NB4 (cell line): ENCODE measurements at regions not wholly inside any gene's neighbourhood (a gene's known extent, or its start where the extent isn't known, plus 50 kb on each side); places are given as distances from the start of the nearest gene placed in this dataset.

Experiments used
- MYC ChIP-seq: IDR thresholded peaks from 2 replicates; pipeline ENCODE4 v1.6.1; 2011; ENCODE audit warnings: low read depth, low read length
- POLR2A ChIP-seq: IDR thresholded peaks from 2 replicates; pipeline ENCODE4 v1.6.1; 2011; ENCODE audit warnings: mild to moderate bottlenecking; ENCODE audit not compliant: insufficient read length; ENCODE audit errors: extremely low read depth
- TF ChIP-seq, protein P1 (sequence below): IDR thresholded peaks from one replicate; pipeline ENCODE4 v1.5.1; 2012; ENCODE audit warnings: low read depth, low read length

DNA sequence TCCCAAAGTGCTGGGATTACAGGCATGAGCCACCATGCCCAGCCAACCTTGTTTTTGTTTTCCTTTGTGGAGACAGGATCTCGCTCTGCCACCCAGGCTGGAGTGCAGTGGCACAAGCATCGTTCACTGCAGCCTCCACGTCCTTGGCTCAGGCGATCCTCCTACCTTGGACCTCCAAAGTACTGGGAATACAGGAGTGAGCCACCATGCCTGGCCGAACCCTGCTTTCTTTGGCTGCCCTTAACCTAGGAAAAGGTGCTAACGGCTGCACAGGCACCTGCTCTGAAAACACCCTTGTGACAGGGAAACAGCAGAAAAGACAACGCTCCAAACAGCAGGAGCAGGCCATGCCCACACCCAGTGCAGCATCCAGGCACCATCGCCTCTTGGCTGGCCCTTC is 71.9 kb downstream of the OAT start:
- TF ChIP-seq, protein P1, sequence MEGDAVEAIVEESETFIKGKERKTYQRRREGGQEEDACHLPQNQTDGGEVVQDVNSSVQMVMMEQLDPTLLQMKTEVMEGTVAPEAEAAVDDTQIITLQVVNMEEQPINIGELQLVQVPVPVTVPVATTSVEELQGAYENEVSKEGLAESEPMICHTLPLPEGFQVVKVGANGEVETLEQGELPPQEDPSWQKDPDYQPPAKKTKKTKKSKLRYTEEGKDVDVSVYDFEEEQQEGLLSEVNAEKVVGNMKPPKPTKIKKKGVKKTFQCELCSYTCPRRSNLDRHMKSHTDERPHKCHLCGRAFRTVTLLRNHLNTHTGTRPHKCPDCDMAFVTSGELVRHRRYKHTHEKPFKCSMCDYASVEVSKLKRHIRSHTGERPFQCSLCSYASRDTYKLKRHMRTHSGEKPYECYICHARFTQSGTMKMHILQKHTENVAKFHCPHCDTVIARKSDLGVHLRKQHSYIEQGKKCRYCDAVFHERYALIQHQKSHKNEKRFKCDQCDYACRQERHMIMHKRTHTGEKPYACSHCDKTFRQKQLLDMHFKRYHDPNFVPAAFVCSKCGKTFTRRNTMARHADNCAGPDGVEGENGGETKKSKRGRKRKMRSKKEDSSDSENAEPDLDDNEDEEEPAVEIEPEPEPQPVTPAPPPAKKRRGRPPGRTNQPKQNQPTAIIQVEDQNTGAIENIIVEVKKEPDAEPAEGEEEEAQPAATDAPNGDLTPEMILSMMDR: no peak
- no peak for TF ChIP-seq MYC
- no peak for TF ChIP-seq POLR2A
